ENCODE measurements at regions not wholly inside any gene's neighbourhood (a gene's known extent, or its start where the extent isn't known, plus 50 kb on each side); places are given as distances from the start of the nearest gene placed in this dataset.

DNA sequence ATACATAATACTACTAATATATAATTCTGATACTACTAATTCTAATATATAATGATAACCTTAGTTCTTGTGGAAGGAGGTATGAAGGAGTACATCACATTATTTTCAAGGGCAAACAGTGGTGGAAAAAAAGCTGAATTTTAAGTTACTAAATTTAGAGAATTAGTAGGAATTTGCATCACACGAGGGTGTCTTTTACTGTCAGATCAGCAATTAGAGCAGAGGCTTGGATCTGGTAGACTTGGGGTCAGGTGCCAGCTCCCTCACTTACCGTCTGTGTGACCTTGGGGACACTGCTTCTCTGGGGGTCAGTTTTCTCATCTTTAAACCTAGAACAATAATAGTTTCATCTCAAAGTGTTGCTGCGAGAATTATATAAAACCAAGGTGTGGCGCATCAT lies 114.1 kb upstream of the NEDD4L start:
- no peak overlapping the region for H3K9ac ChIP-seq (ENCODE audit: low read depth, low read length)
- H3K4ac ChIP-seq (ENCODE audit: low read depth, low read length) = no peak overlapping the region
- CTCF ChIA-PET = no interaction called here
- H3K56ac ChIP-seq (ENCODE audit: extremely low read depth, insufficient read depth, low read length) = no peak overlapping the region
- H3K18ac ChIP-seq (ENCODE audit: low read depth, low read length) = no peak overlapping the region
- H4K5ac ChIP-seq (ENCODE audit: low read depth, low read length) = no peak overlapping the region
- H3K4me3 ChIP-seq (ENCODE audit: insufficient read depth, low read depth, low read length) = no peak overlapping the region
- in situ Hi-C loops (cut with MboI; ENCODE audit: low sequenced_read_pairs) = no loop called here
- no peak overlapping the region for H2AK5ac ChIP-seq (ENCODE audit: low read depth, low read length)
- POLR2A ChIA-PET (ENCODE audit: unreplicated experiment) = no interaction called here
- no peaks in the 10 kb centered on the region for H3K79me1 ChIP-seq (ENCODE audit: low read depth in 1 of 2, low read length in 2 of 2)
- no peak for TF ChIP-seq BHLHE40 (IDR thresholded peaks at IDR 0.05; ENCODE audit: low read depth, low read length)
- TF ChIP-seq MXI1 (IDR thresholded peaks at IDR 0.05; ENCODE audit: borderline replicate concordance, low read depth, low read length) = no peak
- TF ChIP-seq FOS (IDR thresholded peaks at IDR 0.05; ENCODE audit: low read depth, low read length) = no peak
- no peak for TF ChIP-seq CEBPB (IDR thresholded peaks at IDR 0.05; ENCODE audit: low read depth, low read length)
- TF ChIP-seq, protein P1, sequence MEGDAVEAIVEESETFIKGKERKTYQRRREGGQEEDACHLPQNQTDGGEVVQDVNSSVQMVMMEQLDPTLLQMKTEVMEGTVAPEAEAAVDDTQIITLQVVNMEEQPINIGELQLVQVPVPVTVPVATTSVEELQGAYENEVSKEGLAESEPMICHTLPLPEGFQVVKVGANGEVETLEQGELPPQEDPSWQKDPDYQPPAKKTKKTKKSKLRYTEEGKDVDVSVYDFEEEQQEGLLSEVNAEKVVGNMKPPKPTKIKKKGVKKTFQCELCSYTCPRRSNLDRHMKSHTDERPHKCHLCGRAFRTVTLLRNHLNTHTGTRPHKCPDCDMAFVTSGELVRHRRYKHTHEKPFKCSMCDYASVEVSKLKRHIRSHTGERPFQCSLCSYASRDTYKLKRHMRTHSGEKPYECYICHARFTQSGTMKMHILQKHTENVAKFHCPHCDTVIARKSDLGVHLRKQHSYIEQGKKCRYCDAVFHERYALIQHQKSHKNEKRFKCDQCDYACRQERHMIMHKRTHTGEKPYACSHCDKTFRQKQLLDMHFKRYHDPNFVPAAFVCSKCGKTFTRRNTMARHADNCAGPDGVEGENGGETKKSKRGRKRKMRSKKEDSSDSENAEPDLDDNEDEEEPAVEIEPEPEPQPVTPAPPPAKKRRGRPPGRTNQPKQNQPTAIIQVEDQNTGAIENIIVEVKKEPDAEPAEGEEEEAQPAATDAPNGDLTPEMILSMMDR (conservative IDR thresholded peaks at IDR 0.05; ENCODE audit: low read depth, low read length) = no peak
- TF ChIP-seq SMC3 (IDR thresholded peaks at IDR 0.05; ENCODE audit: low read depth, low read length) = no peak
- no peak for TF ChIP-seq RFX5 (IDR thresholded peaks at IDR 0.05; ENCODE audit: low read depth, low read length)
- TF ChIP-seq NFE2L2 (IDR thresholded peaks at IDR 0.05; ENCODE audit: low read depth, low read length) = no peak
- TF ChIP-seq, protein P2, sequence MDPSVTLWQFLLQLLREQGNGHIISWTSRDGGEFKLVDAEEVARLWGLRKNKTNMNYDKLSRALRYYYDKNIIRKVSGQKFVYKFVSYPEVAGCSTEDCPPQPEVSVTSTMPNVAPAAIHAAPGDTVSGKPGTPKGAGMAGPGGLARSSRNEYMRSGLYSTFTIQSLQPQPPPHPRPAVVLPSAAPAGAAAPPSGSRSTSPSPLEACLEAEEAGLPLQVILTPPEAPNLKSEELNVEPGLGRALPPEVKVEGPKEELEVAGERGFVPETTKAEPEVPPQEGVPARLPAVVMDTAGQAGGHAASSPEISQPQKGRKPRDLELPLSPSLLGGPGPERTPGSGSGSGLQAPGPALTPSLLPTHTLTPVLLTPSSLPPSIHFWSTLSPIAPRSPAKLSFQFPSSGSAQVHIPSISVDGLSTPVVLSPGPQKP (IDR thresholded peaks at IDR 0.05; ENCODE audit: borderline replicate concordance, low read depth, low read length) = no peak
- TF ChIP-seq POLR2A (IDR thresholded peaks at IDR 0.05; ENCODE audit: low read depth, low read length) = no peak
- no peak for TF ChIP-seq CHD1 (IDR thresholded peaks at IDR 0.05; ENCODE audit: low read depth, low read length)
- TF ChIP-seq RCOR1 (IDR thresholded peaks at IDR 0.05; ENCODE audit: insufficient replicate concordance, low read length) = no peak
- no peak overlapping the region for H3K14ac ChIP-seq (replicated peaks; ENCODE audit: low read depth, low read length)
- no peaks in the 10 kb centered on the region for H3K36me3 ChIP-seq (ENCODE audit: control insufficient read depth, insufficient read depth, low read length)
- BruUV-seq (replicated peaks) = no TSS peak
- H2BK20ac ChIP-seq (ENCODE audit: low read depth, low read length) = no peak overlapping the region
- H2BK120ac ChIP-seq (ENCODE audit: low read depth, low read length) = no peak overlapping the region
- no peak overlapping the region for H4K8ac ChIP-seq (ENCODE audit: low read depth in 2 of 2, low read length in 2 of 2)
- DNase-seq (no peak), ATAC-seq (ENCODE audit: low read depth) (no peak)
- intact Hi-C loops (cut with micrococcal nuclease) = no loop called here
- no peak overlapping the region for H2AFZ ChIP-seq (replicated peaks; ENCODE audit: low read length, poor library complexity)
- H2BK15ac ChIP-seq (ENCODE audit: low read depth, low read length) = no peak overlapping the region
- no peak overlapping the region for H2BK5ac ChIP-seq (ENCODE audit: low read depth, low read length, poor library complexity, severe bottlenecking)
- no peak overlapping the region for H2AK9ac ChIP-seq (replicated peaks; ENCODE audit: low read depth, low read length, poor library complexity)
- H3K27me3 ChIP-seq (ENCODE audit: control insufficient read depth, insufficient read depth, low read length) = no peaks in the 10 kb centered on the region
- no peaks in the 10 kb centered on the region for H4K20me1 ChIP-seq (ENCODE audit: insufficient read depth, low read length)
- WGBS, 2 experiments (ENCODE audit: extremely low coverage in 2 of 2, insufficient read length in 1 of 2) = no CpG with 5 or more reads among the region's 4 CpGs
- peaks cover 4% of the 10 kb centered on the region for H3K4me1 ChIP-seq (ENCODE audit: control insufficient read depth, insufficient read depth, low read length)
- no peak overlapping the region for H3K4me2 ChIP-seq (ENCODE audit: low read depth, low read length)
- H3K9me3 ChIP-seq (ENCODE audit: control insufficient read depth, insufficient read depth, low read length) = no peaks in the 10 kb centered on the region
- H3K23ac ChIP-seq (ENCODE audit: low read depth, low read length) = no peak overlapping the region
- H3K27ac ChIP-seq (ENCODE audit: insufficient read depth, low read length) = no peak overlapping the region
- no peak overlapping the region for H4K91ac ChIP-seq (ENCODE audit: insufficient read depth, low read depth, low read length)
- dilution Hi-C loops (cut with HindIII; ENCODE audit: low sequenced_read_pairs, unreplicated experiment) = no loop called here
- peaks cover 3% of the 10 kb centered on the region for H3K9me1 ChIP-seq (ENCODE audit: insufficient read depth, low read length)

All from IMR-90 (cell line).